SU-DHL-6 (cell line): ENCODE measurements at regions not wholly inside any gene's neighbourhood (a gene's known extent, or its start where the extent isn't known, plus 50 kb on each side); places are given as distances from the start of the nearest gene placed in this dataset.

Source experiments
- H2AFZ ChIP-seq: fragments of 200-600 bp; sonication (generic); 2 replicates; pipeline ENCODE4 v1.6.1; 2014; ENCODE audit warnings: low read depth, mild to moderate bottlenecking, moderate library complexity, mixed read lengths, antibody characterized with exemption, low read length; ENCODE audit not compliant: severe bottlenecking
- H3F3A ChIP-seq: fragments of 200-600 bp; shearing (Covaris generic); 2 replicates; pipeline ENCODE4 v1.6.0; 2016; ENCODE audit warnings: antibody characterized with exemption, mild to moderate bottlenecking; ENCODE audit not compliant: insufficient read depth
- H3K27ac ChIP-seq: fragments of 200-600 bp; sonication (generic); 2 replicates; pipeline ENCODE4 v1.5.1; 2016; ENCODE audit warnings: low read depth, mild to moderate bottlenecking, low read length, moderate library complexity, mixed read lengths
- H3K27me3 ChIP-seq: fragments of 200-600 bp; sonication (generic), shearing (Covaris generic); 2 replicates; pipeline ENCODE4 v1.6.0; 2014; ENCODE audit warnings: mild to moderate bottlenecking, low read length
- H3K36me3 ChIP-seq: fragments of 200-600 bp; sonication (generic); 2 replicates; pipeline ENCODE4 v1.6.1; 2014; ENCODE audit warnings: mild to moderate bottlenecking, low read length, mixed read lengths
- H3K4me2 ChIP-seq: fragments of 300-600, 200-600 bp; shearing (Covaris generic), sonication (generic); 2 replicates; pipeline ENCODE4 v1.6.0; 2014; ENCODE audit warnings: low read length, low read depth, mild to moderate bottlenecking; ENCODE audit not compliant: poor library complexity, severe bottlenecking
- H3K4me3 ChIP-seq: fragments of 200-600 bp; sonication (generic); 2 replicates; pipeline ENCODE4 v1.5.1; 2014; ENCODE audit warnings: antibody characterized with exemption, low read length, mild to moderate bottlenecking, mixed read lengths; ENCODE audit not compliant: insufficient read depth, poor library complexity, severe bottlenecking
- H3K79me2 ChIP-seq: fragments of 200-600 bp; sonication (generic); 2 replicates; pipeline ENCODE4 v1.6.1; 2014; ENCODE audit warnings: mild to moderate bottlenecking, low read length, moderate library complexity; ENCODE audit not compliant: insufficient read depth
- H3K9ac ChIP-seq: fragments of 200-600 bp; sonication (generic); 2 replicates; pipeline ENCODE4 v1.7.0; 2014; ENCODE audit warnings: mild to moderate bottlenecking, low read length
- H3K9me2 ChIP-seq: fragments of 200-600 bp; sonication (generic); replicated peaks from 2 replicates; pipeline ENCODE4 v1.6.1; 2014; ENCODE audit warnings: low read length; ENCODE audit not compliant: insufficient read depth
- H3K9me3 ChIP-seq: fragments of 200-600 bp; sonication (generic); 2 replicates; pipeline ENCODE4 v1.6.1; 2014; ENCODE audit warnings: low read length, mixed read lengths; ENCODE audit not compliant: insufficient read depth
- H4K20me1 ChIP-seq: fragments of 200-600 bp; sonication (generic); 2 replicates; pipeline ENCODE4 v1.6.1; 2014; ENCODE audit warnings: low read depth, mild to moderate bottlenecking, antibody characterized with exemption, low read length, moderate library complexity, mixed read lengths
- CTCF ChIP-seq: fragments of 200-600 bp; sonication (generic); IDR thresholded peaks from one replicate; pipeline ENCODE4 v1.5.1; 2017; ENCODE audit warnings: antibody characterized with exemption, mild to moderate bottlenecking, low read length, moderate library complexity; ENCODE audit not compliant: insufficient read depth, poor library complexity, severe bottlenecking
- EZH2phosphoT487 ChIP-seq: fragments of 200-600 bp; sonication (generic), shearing (Covaris generic); conservative IDR thresholded peaks from 2 replicates; pipeline ENCODE4 v1.6.1; 2018; ENCODE audit warnings: mild to moderate bottlenecking, antibody characterized with exemption, low read length, moderate library complexity, mixed read lengths

DNA sequence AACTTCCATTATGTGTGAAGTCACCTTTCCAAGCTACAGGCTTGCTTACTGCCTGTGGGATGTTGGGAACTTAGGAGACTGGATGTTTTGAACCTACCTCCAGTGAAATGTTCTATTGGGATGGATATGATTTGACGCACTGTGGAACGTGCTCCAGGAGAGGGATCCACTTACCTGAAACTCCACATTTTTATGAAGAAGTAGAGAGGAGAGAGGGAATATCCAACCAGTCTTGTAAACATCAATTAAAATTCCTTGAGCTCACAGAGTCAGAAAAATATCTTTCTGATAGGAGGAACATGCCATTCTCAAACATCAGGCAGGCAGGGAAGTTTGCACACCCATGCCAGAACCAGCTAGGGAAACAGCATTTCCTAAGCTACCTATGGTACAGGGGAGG is 91.1 kb upstream of the MAOA start:
- Histone ChIP-seq H3K9me3 (no peaks in the 10 kb centered on the region), H3K36me3 (no peaks in the 10 kb centered on the region), H3K4me3 (no peak overlapping the region), H3F3A (no peaks in the 10 kb centered on the region), H3K9ac (no peak overlapping the region), H2AFZ (no peak overlapping the region), H3K27ac (no peak overlapping the region), H3K4me2 (no peak overlapping the region), H3K9me2 (no peaks in the 10 kb centered on the region), H4K20me1 (no peaks in the 10 kb centered on the region), H3K27me3 (no peaks in the 10 kb centered on the region), H3K79me2 (no peaks in the 10 kb centered on the region)
- TF ChIP-seq CTCF (no peak), EZH2phosphoT487 (no peak)

DNA sequence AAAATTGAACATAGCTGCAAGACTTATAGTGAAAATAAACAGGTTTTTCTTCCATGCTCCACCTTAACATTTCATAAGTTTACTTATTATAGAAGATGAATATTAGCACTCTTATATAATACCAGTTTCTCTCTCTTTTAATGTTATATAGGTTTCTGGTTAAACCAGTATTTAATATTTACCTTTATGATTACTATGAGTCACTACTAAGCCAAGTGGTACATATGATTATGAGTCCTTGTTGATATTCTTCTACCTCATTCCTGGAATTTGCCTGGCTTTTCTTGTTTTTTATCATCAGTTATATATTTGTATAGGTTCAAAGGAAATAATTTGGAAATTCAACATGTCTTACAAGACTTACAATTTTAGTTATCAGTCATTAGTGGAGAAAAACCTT is 89.9 kb upstream of the MAOA start:
- Histone ChIP-seq H3K79me2 (no peaks in the 10 kb centered on the region), H3K4me2 (no peak overlapping the region), H3K27ac (no peak overlapping the region), H3K4me3 (no peak overlapping the region), H4K20me1 (no peaks in the 10 kb centered on the region), H3K9ac (no peak overlapping the region), H2AFZ (no peak overlapping the region), H3K9me2 (no peaks in the 10 kb centered on the region), H3K36me3 (no peaks in the 10 kb centered on the region), H3K27me3 (no peaks in the 10 kb centered on the region), H3F3A (no peaks in the 10 kb centered on the region), H3K9me3 (no peaks in the 10 kb centered on the region)
- TF ChIP-seq CTCF (no peak), EZH2phosphoT487 (no peak)

- H3K4me3 ChIP-seq, result no peak overlapping the region
- no peaks in the 10 kb centered on the region for H3K27me3 ChIP-seq
- TF ChIP-seq CTCF (no peak), EZH2phosphoT487 (no peak)
- no peaks in the 10 kb centered on the region for H3K9me2 ChIP-seq
- H4K20me1 ChIP-seq, result no peaks in the 10 kb centered on the region
- H3F3A ChIP-seq, result no peaks in the 10 kb centered on the region
- H3K4me2 ChIP-seq, result no peak overlapping the region
- H3K27ac ChIP-seq, result no peak overlapping the region
- H2AFZ ChIP-seq, result no peak overlapping the region
- H3K9me3 ChIP-seq, result no peaks in the 10 kb centered on the region
- no peak overlapping the region for H3K9ac ChIP-seq
- no peaks in the 10 kb centered on the region for H3K79me2 ChIP-seq
- no peaks in the 10 kb centered on the region for H3K36me3 ChIP-seq
Observed at GRCh38 chrX:43573441-43574015, 82.6 kb upstream of the MAOA start.
